ENCODE measurements at regions not wholly inside any gene's neighbourhood (a gene's known extent, or its start where the extent isn't known, plus 50 kb on each side); places are given as distances from the start of the nearest gene placed in this dataset.

DNA sequence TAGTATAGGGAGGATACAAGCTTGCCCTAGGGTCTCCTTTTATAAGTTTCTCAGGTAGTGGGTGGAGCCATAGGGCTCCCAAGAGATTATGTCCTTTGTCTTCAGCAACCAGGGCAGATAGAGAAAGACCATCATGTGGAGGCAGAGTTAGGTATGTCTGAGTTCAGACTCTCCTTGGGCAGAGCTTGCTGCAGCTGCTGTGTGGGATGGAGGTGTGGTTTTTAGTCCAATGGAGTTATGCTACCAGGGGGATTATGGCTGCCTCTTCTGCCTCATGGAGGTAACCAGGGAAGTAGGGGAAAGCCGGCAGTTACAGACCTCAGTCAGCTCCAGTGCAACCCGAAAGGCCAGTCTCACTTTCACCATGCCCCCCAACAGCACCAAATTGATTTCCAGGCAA is 220.5 kb downstream of the NECTIN3 start:
- no peak for TF ChIP-seq EZH2phosphoT487 (IDR thresholded peaks at IDR 0.05; ENCODE audit: low read length)
- TF ChIP-seq EZH2 (optimal IDR thresholded peaks at IDR 0.05; ENCODE audit: low read depth, low read length) = no peak

DNA sequence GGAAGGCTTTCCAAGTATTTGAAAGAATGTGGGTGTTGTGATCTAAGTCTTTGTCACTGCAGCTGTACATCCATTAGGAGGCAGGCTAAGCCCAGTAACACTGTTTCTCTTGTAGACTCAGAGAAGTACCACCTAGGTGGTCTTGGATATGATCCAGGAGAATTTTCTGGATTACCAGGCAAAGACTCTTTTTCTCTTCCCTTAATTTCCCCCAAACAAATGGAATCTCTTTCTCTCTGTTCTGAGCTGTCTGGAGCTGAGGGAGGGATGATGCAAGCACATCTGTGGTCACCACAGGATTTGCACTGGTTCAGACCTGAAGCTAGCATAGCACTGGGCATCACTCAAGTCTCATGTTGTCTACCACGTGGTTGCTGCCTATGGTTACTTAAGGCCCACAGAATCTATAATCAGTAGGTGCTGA is 227.6 kb downstream of the NECTIN3 start:
- H3K9ac ChIP-seq (ENCODE audit: low read length) = no peak overlapping the region
- no peak overlapping the region for H3K27ac ChIP-seq (ENCODE audit: low read length)
- no peak for DNase-seq
- no peaks in the 10 kb centered on the region for H4K20me1 ChIP-seq (ENCODE audit: insufficient read depth, low read length)
- no peaks in the 10 kb centered on the region for H3K79me2 ChIP-seq (ENCODE audit: low read length)
- H3K9me3 ChIP-seq (replicated peaks; ENCODE audit: insufficient read depth, low read length) = no peaks in the 10 kb centered on the region
- H3K4me3 ChIP-seq (ENCODE audit: low read length) = no peak overlapping the region
- H3K36me3 ChIP-seq (replicated peaks; ENCODE audit: insufficient read depth, low read length) = no peaks in the 10 kb centered on the region
- H3F3A ChIP-seq (ENCODE audit: insufficient read depth, low read length) = no peaks in the 10 kb centered on the region
- H2AFZ ChIP-seq (ENCODE audit: low read length) = no peak overlapping the region
- TF ChIP-seq EZH2 (optimal IDR thresholded peaks at IDR 0.05; ENCODE audit: low read depth, low read length) = no peak
- TF ChIP-seq, protein P1, sequence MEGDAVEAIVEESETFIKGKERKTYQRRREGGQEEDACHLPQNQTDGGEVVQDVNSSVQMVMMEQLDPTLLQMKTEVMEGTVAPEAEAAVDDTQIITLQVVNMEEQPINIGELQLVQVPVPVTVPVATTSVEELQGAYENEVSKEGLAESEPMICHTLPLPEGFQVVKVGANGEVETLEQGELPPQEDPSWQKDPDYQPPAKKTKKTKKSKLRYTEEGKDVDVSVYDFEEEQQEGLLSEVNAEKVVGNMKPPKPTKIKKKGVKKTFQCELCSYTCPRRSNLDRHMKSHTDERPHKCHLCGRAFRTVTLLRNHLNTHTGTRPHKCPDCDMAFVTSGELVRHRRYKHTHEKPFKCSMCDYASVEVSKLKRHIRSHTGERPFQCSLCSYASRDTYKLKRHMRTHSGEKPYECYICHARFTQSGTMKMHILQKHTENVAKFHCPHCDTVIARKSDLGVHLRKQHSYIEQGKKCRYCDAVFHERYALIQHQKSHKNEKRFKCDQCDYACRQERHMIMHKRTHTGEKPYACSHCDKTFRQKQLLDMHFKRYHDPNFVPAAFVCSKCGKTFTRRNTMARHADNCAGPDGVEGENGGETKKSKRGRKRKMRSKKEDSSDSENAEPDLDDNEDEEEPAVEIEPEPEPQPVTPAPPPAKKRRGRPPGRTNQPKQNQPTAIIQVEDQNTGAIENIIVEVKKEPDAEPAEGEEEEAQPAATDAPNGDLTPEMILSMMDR (IDR thresholded peaks at IDR 0.05; ENCODE audit: low read length) = 0 out of 2 replicates have a peak, but pooled peaks have one; percentile 9
- no peaks in the 10 kb centered on the region for H3K9me2 ChIP-seq (replicated peaks; ENCODE audit: insufficient read depth, low read length)
- H3K4me2 ChIP-seq (ENCODE audit: low read depth, low read length) = no peak overlapping the region
- H3K27me3 ChIP-seq (replicated peaks; ENCODE audit: insufficient read depth, low read length) = no peaks in the 10 kb centered on the region
- no peaks in the 10 kb centered on the region for H3K4me1 ChIP-seq (ENCODE audit: low read length)

More for the DNA sequence above, 220.5 kb downstream of the NECTIN3 start:
- H3K79me2 ChIP-seq (ENCODE audit: low read length) = no peaks in the 10 kb centered on the region
- H3K4me2 ChIP-seq (ENCODE audit: low read depth, low read length) = no peak overlapping the region
- no peaks in the 10 kb centered on the region for H3K4me1 ChIP-seq (ENCODE audit: low read length)
- H3K9me2 ChIP-seq (replicated peaks; ENCODE audit: insufficient read depth, low read length) = no peaks in the 10 kb centered on the region
- H4K20me1 ChIP-seq (ENCODE audit: insufficient read depth, low read length) = no peaks in the 10 kb centered on the region
- H3K9ac ChIP-seq (ENCODE audit: low read length) = no peak overlapping the region
- H3F3A ChIP-seq (ENCODE audit: insufficient read depth, low read length) = no peaks in the 10 kb centered on the region
- H3K9me3 ChIP-seq (replicated peaks; ENCODE audit: insufficient read depth, low read length) = no peaks in the 10 kb centered on the region
- H3K27me3 ChIP-seq (replicated peaks; ENCODE audit: insufficient read depth, low read length) = no peaks in the 10 kb centered on the region
- no peak overlapping the region for H3K27ac ChIP-seq (ENCODE audit: low read length)
- H3K4me3 ChIP-seq (ENCODE audit: low read length) = no peak overlapping the region
- H2AFZ ChIP-seq (ENCODE audit: low read length) = no peak overlapping the region
- DNase-seq = no peak
- H3K36me3 ChIP-seq (replicated peaks; ENCODE audit: insufficient read depth, low read length) = no peaks in the 10 kb centered on the region

DNA sequence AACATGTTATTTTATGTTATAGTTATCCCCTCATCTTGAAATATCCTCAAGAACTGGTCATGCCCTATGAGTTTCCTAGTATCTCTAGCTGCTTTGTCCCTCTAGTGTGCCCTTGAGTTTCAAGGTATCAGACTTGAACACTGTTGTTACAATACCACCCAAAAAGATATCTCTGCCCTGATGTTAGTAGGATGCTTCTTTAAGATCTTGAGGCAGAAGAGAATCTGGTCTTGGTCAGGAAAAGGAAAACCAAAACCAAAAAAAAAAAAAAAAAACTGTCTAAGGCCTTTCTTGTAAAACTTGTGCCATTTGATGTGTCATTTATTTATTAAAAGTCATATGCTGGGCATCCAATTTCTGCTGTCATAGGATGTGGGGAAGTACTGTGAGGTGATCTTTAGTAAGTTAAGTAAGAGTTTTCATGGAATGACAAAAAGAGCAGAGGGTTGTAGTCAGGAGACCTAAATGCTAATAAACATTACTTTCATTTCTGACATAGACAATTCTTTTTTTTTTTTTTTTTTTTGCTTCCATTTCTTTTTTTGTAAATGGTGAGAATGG is 229.7 kb downstream of the NECTIN3 start:
- Histone ChIP-seq H3K9ac (ENCODE audit: low read length) (no peak overlapping the region), H3K79me2 (ENCODE audit: low read length) (no peaks in the 10 kb centered on the region), H3K9me2 (replicated peaks; ENCODE audit: insufficient read depth, low read length) (no peaks in the 10 kb centered on the region), H4K20me1 (ENCODE audit: insufficient read depth, low read length) (no peaks in the 10 kb centered on the region), H3K27me3 (replicated peaks; ENCODE audit: insufficient read depth, low read length) (no peaks in the 10 kb centered on the region), H3K4me2 (ENCODE audit: low read depth, low read length) (peak overlapping the region; percentile 7; the same call in 1 of the 2 replicates), H2AFZ (ENCODE audit: low read length) (no peak overlapping the region), H3K9me3 (replicated peaks; ENCODE audit: insufficient read depth, low read length) (no peaks in the 10 kb centered on the region), H3K4me1 (ENCODE audit: low read length) (no peaks in the 10 kb centered on the region), H3K27ac (ENCODE audit: low read length) (no peak overlapping the region), H3F3A (ENCODE audit: insufficient read depth, low read length) (no peaks in the 10 kb centered on the region), H3K4me3 (ENCODE audit: low read length) (no peak overlapping the region), H3K36me3 (replicated peaks; ENCODE audit: insufficient read depth, low read length) (no peaks in the 10 kb centered on the region)
- peak; percentile 26 for DNase-seq
- no peak for TF ChIP-seq EZH2 (optimal IDR thresholded peaks at IDR 0.05; ENCODE audit: low read depth, low read length)
- no peak for TF ChIP-seq EZH2phosphoT487 (IDR thresholded peaks at IDR 0.05; ENCODE audit: low read length)
- TF ChIP-seq, protein P1 (IDR thresholded peaks at IDR 0.05; ENCODE audit: low read length) = no peak

DNA sequence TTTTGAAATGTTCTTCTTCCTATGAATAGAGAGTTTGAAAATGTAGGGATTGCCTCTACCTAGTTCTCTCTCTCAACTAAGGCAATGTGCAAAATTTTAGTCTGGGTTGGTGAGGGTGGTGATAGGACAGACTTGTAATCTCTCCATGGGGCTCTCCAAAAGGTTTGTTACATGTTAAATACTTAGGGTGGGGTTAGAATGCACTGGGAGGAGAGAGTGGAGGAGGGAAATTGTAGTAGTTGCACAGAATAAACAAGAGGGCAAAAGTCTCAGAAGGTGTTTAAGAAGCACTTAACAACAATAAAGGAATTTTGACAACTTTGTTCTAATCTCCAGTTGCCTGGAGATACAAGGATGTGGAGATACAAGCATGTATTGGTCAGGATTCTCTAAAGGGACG is 230.4 kb downstream of the NECTIN3 start:
- no peak for DNase-seq
- Histone ChIP-seq H3K79me2 (ENCODE audit: low read length) (no peaks in the 10 kb centered on the region), H2AFZ (ENCODE audit: low read length) (no peak overlapping the region), H3K36me3 (replicated peaks; ENCODE audit: insufficient read depth, low read length) (no peaks in the 10 kb centered on the region), H3K4me3 (ENCODE audit: low read length) (no peak overlapping the region), H3K4me2 (ENCODE audit: low read depth, low read length) (no peak overlapping the region), H3F3A (ENCODE audit: insufficient read depth, low read length) (no peaks in the 10 kb centered on the region), H3K4me1 (ENCODE audit: low read length) (no peaks in the 10 kb centered on the region), H3K9me3 (replicated peaks; ENCODE audit: insufficient read depth, low read length) (no peaks in the 10 kb centered on the region), H3K9ac (ENCODE audit: low read length) (no peak overlapping the region), H3K27ac (ENCODE audit: low read length) (no peak overlapping the region), H4K20me1 (ENCODE audit: insufficient read depth, low read length) (no peaks in the 10 kb centered on the region), H3K27me3 (replicated peaks; ENCODE audit: insufficient read depth, low read length) (no peaks in the 10 kb centered on the region), H3K9me2 (replicated peaks; ENCODE audit: insufficient read depth, low read length) (no peaks in the 10 kb centered on the region)
- TF ChIP-seq EZH2phosphoT487 (IDR thresholded peaks at IDR 0.05; ENCODE audit: low read length) = no peak
